PFSK-1 (cell line): ENCODE measurements at regions not wholly inside any gene's neighbourhood (a gene's known extent, or its start where the extent isn't known, plus 50 kb on each side); places are given as distances from the start of the nearest gene placed in this dataset.

ENCODE experiments used
- REST ChIP-seq, 2 experiments: IDR thresholded peaks; 2 replicates each; pipeline versions ENCODE4 v1.6.1 to v1.8.0; 2011 to 2012; ENCODE audit warnings: low read depth in 2 of 2, low read length in 2 of 2, control low read depth in 1 of 2, inconsistent platforms in 1 of 2, mild to moderate bottlenecking in 1 of 2, moderate library complexity in 1 of 2; ENCODE audit not compliant: insufficient read depth in 1 of 2
- TAF1 ChIP-seq: IDR thresholded peaks from 2 replicates; pipeline ENCODE4 v1.6.1; 2012; ENCODE audit warnings: low read length, control low read depth, borderline replicate concordance; ENCODE audit not compliant: insufficient read depth

GRCh38 chr4:151538963-151539362 lies 130.0 kb downstream of the FHIP1A start:
- TF ChIP-seq TAF1 (no peak), REST (IDR thresholded peaks at IDR 0.05; ENCODE audit: insufficient read depth in 1 of 2, low read depth in 2 of 2, low read length in 2 of 2) (no peak)
